Pancreas (tissue), 10 donors: ENCODE measurements at regions not wholly inside any gene's neighbourhood (a gene's known extent, or its start where the extent isn't known, plus 50 kb on each side); places are given as distances from the start of the nearest gene placed in this dataset.
"Not testable (repeated sequence)": the region's sequence is repeated elsewhere in the genome, so short reads cannot be mapped to it uniquely, and the experiment has no call there.

Source experiments
- ATAC-seq, 4 donors: fragments of 200-7000 bp; cut with Tn5 transposase; one replicate each; pipeline versions ENCODE4 v1.8.0 to v1.9.1; 2020; ENCODE audit warnings: mild to moderate bottlenecking in 4 of 4, moderate library complexity in 4 of 4
- DNase-seq, 6 donors: peaks; one replicate each; pipeline ENCODE4 v3.0.0-alpha.2; 2020
- FAIRE-seq: peaks from 2 replicates; lab custom pipeline; 2012; peaks lifted over from hg19 to GRCh38; lab: Jason Lieb, UNC
- H3K27ac ChIP-seq, 4 donors: fragments of 200-600 bp; sonication (generic); 1 replicate in 3 of 4; 2 replicates in 1 of 4; pipeline versions ENCODE4 v1.5.0 to v1.8.0; 2020
- H3K27me3 ChIP-seq, 4 donors: fragments of 200-600 bp; one replicate each; pipeline ENCODE4 v1.8.0; 2021
- H3K36me3 ChIP-seq, 3 donors: fragments of 200-600 bp; sonication (generic) in 1 of 3; one replicate each; pipeline versions ENCODE4 v1.5.0 to v1.8.0; 2020 to 2021
- H3K4me1 ChIP-seq, 3 donors: fragments of 200-600 bp; one replicate each; pipeline ENCODE4 v1.8.0; 2021
- H3K4me3 ChIP-seq, 4 donors: fragments of 200-600 bp; sonication (generic) in 2 of 4; one replicate each; pipeline versions ENCODE4 v1.5.0 to v1.8.0; 2020 to 2021
- H3K9me3 ChIP-seq, 4 donors: fragments of 200-600 bp; one replicate each; pipeline ENCODE4 v1.8.0; 2021
- CTCF ChIP-seq, 4 donors: fragments of 200-600 bp; sonication (generic) in 3 of 4; IDR thresholded peaks; one replicate each; pipeline versions ENCODE4 v1.5.0 to v1.8.0; 2021; ENCODE audit warnings: antibody characterized with exemption in 4 of 4
- WGBS, 2 donors: extraction: QIAGEN DNeasy Blood & Tissue Kit; methylation state at CpG; one replicate each; pipeline ENCODE4 v1.1.7; 2013; 5-methylcytosine and 5-hydroxymethylcytosine counted together
- intact Hi-C, 3 donors: fragments of 100-400 bp; cut with DNase I; formaldehyde crosslinking; loops; one replicate each; pipeline versions ENCODE4 v1.11.1 to v1.14.2; 2022
- donor health status: healthy with polysubstance abuse.
- donor health status: DM: no; HTN: no; CAD: no; lungs with moderate emphysema.
- donor health status: DM: no; HTN: no; CAD: no.
- donor health status: control.
- donor health status: control.
- donor health status: Bipolar disorder and iron deficiency.
- donor health status: DM: yes; HTN: yes; CAD: no.
- donor health status: DM: no; HTN: no; CAD: no.
- donor health status: DM: no; HTN: no; CAD: no.
- donor health status: DM: yes; HTN: yes; CAD: no.

DNA sequence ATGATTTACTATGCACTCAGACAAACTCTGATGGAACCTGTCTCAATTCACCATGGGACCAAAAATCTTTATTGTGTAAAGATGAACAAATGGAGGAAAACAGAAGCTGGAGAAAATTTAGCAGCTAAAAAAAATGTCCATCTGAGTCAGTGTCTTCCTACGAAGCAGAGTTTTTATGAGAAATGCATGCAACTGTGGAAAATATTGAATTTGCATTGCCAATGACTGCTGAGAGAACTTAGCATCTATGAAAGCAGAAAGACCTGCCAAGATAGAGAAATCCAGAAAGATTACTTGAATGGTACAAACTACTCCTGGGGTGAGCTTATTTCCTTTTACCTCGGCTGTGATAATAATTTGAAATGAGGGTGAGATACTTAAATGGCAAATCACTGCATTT lies 289.7 kb upstream of the GCFC2 start:
- intact Hi-C loops, result no loop called here
- no peak for FAIRE-seq
- H3K36me3 ChIP-seq, result no peaks in the 10 kb centered on the region
- no peak for TF ChIP-seq CTCF (IDR thresholded peaks at IDR 0.05)
- no peaks in the 10 kb centered on the region for H3K27me3 ChIP-seq
- H3K4me1 ChIP-seq, result no peaks in the 10 kb centered on the region
- H3K9me3 ChIP-seq, result no peaks in the 10 kb centered on the region
- ATAC-seq, result no peak
- H3K4me3 ChIP-seq, result no peak overlapping the region
- no peak overlapping the region for H3K27ac ChIP-seq
- 42 to 53% methylated on average over 2 of the region's 2 CpGs for WGBS, 2 donors
- DNase-seq, result no peak

GRCh38 chr2:75998451-75998850 lies 287.7 kb upstream of the GCFC2 start:
- intact Hi-C loops, result no loop called here
- no peak for FAIRE-seq
- no peak for DNase-seq
- no peaks in the 10 kb centered on the region for H3K9me3 ChIP-seq
- no peak overlapping the region for H3K27ac ChIP-seq
- ATAC-seq, result no peak
- H3K4me1 ChIP-seq, result no peaks in the 10 kb centered on the region
- no peak for TF ChIP-seq CTCF (IDR thresholded peaks at IDR 0.05)
- no peaks in the 10 kb centered on the region for H3K27me3 ChIP-seq
- H3K36me3 ChIP-seq, result no peaks in the 10 kb centered on the region
- H3K4me3 ChIP-seq, result no peak overlapping the region
- 70 to 83% methylated on average over 2 of the region's 2 CpGs for WGBS, 2 donors

DNA sequence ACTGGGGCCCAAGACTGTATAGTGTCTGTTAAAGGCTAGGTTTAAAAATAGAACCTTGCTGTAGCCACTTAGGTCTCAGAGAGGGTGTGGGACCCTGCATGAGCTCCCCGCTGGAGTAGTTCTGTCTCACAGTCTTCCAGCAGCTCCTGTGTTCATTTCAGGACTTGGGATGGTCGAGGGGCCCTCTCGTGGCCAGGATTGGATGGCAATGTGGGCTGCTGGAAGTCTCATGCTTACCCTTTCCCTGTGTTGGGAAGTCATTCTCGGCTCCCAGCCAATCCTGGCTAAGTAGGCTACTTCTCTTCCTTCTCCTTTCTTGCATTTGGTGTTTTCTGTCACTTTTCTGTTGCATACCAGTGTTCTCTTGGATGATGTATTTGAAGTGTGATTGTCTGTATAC lies 284.0 kb upstream of the GCFC2 start:
- no peak for FAIRE-seq
- DNase-seq, result peak in 1 of 6 donors; percentile 26
- Histone ChIP-seq H3K9me3 (peaks cover 0 to 3% (median 0%) of the 10 kb centered on the region in 4 donors), H3K36me3 (no peaks in the 10 kb centered on the region), H3K27ac (no peak overlapping the region), H3K4me3 (no peak overlapping the region), H3K27me3 (no peaks in the 10 kb centered on the region), H3K4me1 (no peaks in the 10 kb centered on the region)
- 42 to 57% methylated on average over 4 of the region's 4 CpGs for WGBS, 2 donors
- intact Hi-C loops, result no loop called here
- no peak for TF ChIP-seq CTCF (IDR thresholded peaks at IDR 0.05)
- ATAC-seq, result no peak

DNA sequence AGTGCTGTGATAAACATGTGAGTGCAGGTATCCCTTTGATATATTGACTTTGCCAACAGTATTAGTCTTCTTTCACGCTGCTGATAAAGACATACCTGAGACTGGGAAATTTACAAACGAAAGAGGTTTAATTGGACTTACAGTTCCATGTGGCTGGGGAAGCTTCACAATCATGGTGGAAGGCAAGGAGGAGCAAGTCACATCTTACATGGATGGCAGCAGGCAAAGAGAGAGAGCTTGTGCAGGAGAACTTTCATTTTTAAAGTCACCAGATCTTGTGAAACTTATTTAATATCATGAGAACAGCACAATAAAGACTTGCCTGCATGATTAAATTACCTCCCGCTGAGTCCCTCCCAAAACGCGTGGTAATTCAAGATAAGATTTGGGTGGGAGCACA lies 277.9 kb upstream of the GCFC2 start:
- not testable (repeated sequence) for ATAC-seq, DNase-seq
- WGBS, 2 donors, result 62 to 80% methylated on average over 5 of the region's 5 CpGs

DNA sequence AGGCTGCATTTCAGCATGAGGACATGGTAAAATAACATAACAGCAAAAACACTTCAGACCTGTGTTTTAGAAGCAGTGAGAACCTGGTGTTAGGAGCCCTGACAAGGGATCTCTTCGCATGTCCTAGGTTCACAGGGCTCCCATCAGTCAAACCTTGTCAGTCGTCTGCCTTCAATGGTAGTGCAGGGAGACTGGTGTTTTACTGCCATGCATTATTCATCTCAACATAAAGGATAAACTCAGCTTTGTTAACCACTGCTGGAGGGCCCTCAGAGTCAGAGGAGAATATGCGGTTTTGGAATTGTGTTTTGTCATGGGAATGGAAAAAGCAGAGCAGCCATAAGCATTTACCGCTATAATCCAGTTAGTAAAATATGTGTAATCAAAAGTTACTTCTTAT lies 275.9 kb upstream of the GCFC2 start:
- no peaks in the 10 kb centered on the region for H3K27me3 ChIP-seq
- ATAC-seq (no peak), DNase-seq (no peak), FAIRE-seq (no peak)
- intact Hi-C loops, result no loop called here
- no peaks in the 10 kb centered on the region for H3K4me1 ChIP-seq
- no peak overlapping the region for H3K4me3 ChIP-seq
- H3K27ac ChIP-seq, result no peak overlapping the region
- 51 to 52% methylated on average over 4 of the region's 4 CpGs for WGBS, 2 donors
- H3K36me3 ChIP-seq, result no peaks in the 10 kb centered on the region
- no peak for TF ChIP-seq CTCF (IDR thresholded peaks at IDR 0.05)
- no peaks in the 10 kb centered on the region for H3K9me3 ChIP-seq

More for the DNA sequence above, 277.9 kb upstream of the GCFC2 start:
- H3K4me1 ChIP-seq, H3K27me3 ChIP-seq, H3K27ac ChIP-seq, H3K4me3 ChIP-seq, H3K36me3 ChIP-seq, intact Hi-C loops, H3K9me3 ChIP-seq, FAIRE-seq: not testable (repeated sequence)

DNA sequence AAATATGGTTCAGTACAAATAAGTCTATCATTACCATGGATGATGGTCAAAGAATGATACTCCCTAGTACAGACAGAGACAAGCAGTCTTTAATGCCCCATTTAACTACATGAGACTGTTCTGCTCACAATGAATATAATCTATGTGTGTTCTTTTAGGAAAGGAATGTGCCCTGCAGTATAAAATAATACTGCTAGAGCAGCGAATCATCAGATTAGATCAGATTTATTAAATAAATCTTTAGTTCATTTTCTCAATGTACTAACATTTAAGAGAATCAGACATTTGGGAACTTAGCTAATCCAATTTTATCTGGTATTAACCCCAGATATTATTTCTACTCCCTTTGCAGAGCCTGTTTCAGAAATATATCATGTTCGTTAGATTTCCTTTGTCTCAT lies 272.0 kb upstream of the GCFC2 start:
- no peak for FAIRE-seq

More for the DNA sequence above, 272.0 kb upstream of the GCFC2 start:
- no peak for ATAC-seq
- Histone ChIP-seq H3K4me3 (no peak overlapping the region), H3K4me1 (no peaks in the 10 kb centered on the region), H3K9me3 (no peaks in the 10 kb centered on the region), H3K36me3 (no peaks in the 10 kb centered on the region), H3K27ac (no peak overlapping the region), H3K27me3 (no peaks in the 10 kb centered on the region)
- no peak for DNase-seq
- intact Hi-C loops, result no loop called here
- 52 to 73% methylated on average over 2 of the region's 2 CpGs for WGBS, 2 donors
- TF ChIP-seq CTCF (IDR thresholded peaks at IDR 0.05), result no peak
